Right lobe of liver (tissue), 6 donors: ENCODE measurements at regions not wholly inside any gene's neighbourhood (a gene's known extent, or its start where the extent isn't known, plus 50 kb on each side); places are given as distances from the start of the nearest gene placed in this dataset.
A peak's percentile ranks its signal among the peaks of the same experiment; 100 is the strongest.

Experiments used
- ATAC-seq, 4 donors: fragments of 200-7000 bp; cut with Tn5 transposase; one replicate each; pipeline ENCODE4 v1.9.1; 2020; ENCODE audit warnings: mild to moderate bottlenecking in 4 of 4, moderate library complexity in 4 of 4
- DNase-seq, 3 donors: peaks; one replicate each; pipeline ENCODE4 v3.0.0-alpha.2; 2020
- H3K27ac ChIP-seq, 3 donors: fragments of 200-600 bp; one replicate each; pipeline ENCODE4 v1.8.0; 2022
- H3K27me3 ChIP-seq, 2 donors: fragments of 200-600 bp; one replicate each; pipeline ENCODE4 v1.8.0; 2022
- H3K36me3 ChIP-seq, 4 donors: fragments of 200-600 bp; sonication (generic) in 1 of 4; one replicate each; pipeline versions ENCODE4 v1.5.1 to v1.8.0; 2017 to 2022; ENCODE audit warnings: control low read depth in 1 of 4
- H3K4me1 ChIP-seq, 4 donors: fragments of 200-600 bp; sonication (generic) in 1 of 4; one replicate each; pipeline versions ENCODE4 v1.5.1 to v1.8.0; 2017 to 2022; ENCODE audit warnings: control low read depth in 1 of 4
- H3K4me3 ChIP-seq, 3 donors: fragments of 200-600 bp; one replicate each; pipeline ENCODE4 v1.8.0; 2022
- H3K9me3 ChIP-seq, 4 donors: fragments of 200-600 bp; sonication (generic) in 1 of 4; one replicate each; pipeline versions ENCODE4 v1.5.1 to v1.8.0; 2017 to 2022; ENCODE audit warnings: control low read depth in 1 of 4
- CTCF ChIP-seq, 4 donors: fragments of 200-600 bp in 3 of 4; fragments of 450-650 bp in 1 of 4; IDR thresholded peaks; one replicate each; pipeline versions ENCODE4 v1.5.1 to v1.8.0; 2016 to 2022; ENCODE audit warnings: antibody characterized with exemption in 4 of 4, mild to moderate bottlenecking in 2 of 4
- POLR2A ChIP-seq: fragments of 450-650 bp; IDR thresholded peaks from one replicate; pipeline ENCODE4 v1.6.1; 2017; ENCODE audit warnings: antibody characterized with exemption, mild to moderate bottlenecking
- WGBS: methylation state at CpG from one replicate; pipeline ENCODE4 v1.1.6; 2018; ENCODE audit warnings: low coverage, low lambda C conversion rate; ENCODE audit not compliant: insufficient coverage; ENCODE audit errors: missing lambda C conversion rate; 5-methylcytosine and 5-hydroxymethylcytosine counted together
- intact Hi-C, 2 donors: fragments of 100-400 bp; cut with DNase I; formaldehyde crosslinking; loops; one replicate each; pipeline versions ENCODE4 v1.11.2 to v1.14.1; 2022
- donor health status: DM: no; HTN: yes; CAD: no.
- donor health status: DM: no; HTN: no; CAD: no.
- donor health status: DM: no; HTN: no; CAD: no.
- donor health status: DM: no; HTN: yes; CAD: no.
- donor health status: DM: no; HTN: yes; CAD: no.

DNA sequence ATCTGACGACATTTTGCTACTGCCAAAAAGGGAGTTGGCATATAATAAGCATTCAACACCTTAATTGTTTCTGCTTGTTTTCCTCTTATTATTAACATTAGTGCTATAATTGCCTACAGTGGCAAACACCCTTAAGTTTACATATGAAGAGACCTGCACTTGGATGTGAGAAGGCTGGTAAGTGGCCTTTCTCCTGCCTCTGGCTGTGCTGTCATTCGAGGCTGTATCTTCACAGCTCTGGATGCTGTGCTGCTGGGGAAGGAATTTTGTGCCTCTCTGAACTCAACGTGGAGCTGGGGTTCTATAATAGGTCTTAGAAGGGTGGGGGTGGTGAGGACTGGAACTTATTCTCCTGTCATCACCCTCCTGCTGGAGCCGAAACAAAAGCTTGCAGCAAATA, 385.9 kb downstream of the EMP1 start:
- H3K27ac ChIP-seq, result peak overlapping the region; percentile 43 to 75 (median 69)
- H3K9me3 ChIP-seq, result no peaks in the 10 kb centered on the region
- 11% methylated on average over 4 of the region's 4 CpGs for WGBS
- H3K36me3 ChIP-seq, result no peaks in the 10 kb centered on the region
- H3K4me1 ChIP-seq, result peaks cover 0 to 20% (median 3%) of the 10 kb centered on the region in 4 donors
- ATAC-seq (peak; percentile 39 to 54 (median 51)), DNase-seq (no peak)
- peak overlapping the region in 2 of 3 donors; percentile 39 to 45 for H3K4me3 ChIP-seq
- intact Hi-C loops, result no loop called here
- TF ChIP-seq CTCF (IDR thresholded peaks at IDR 0.05) (no peak), POLR2A (no peak)
- H3K27me3 ChIP-seq, result no peaks in the 10 kb centered on the region

DNA sequence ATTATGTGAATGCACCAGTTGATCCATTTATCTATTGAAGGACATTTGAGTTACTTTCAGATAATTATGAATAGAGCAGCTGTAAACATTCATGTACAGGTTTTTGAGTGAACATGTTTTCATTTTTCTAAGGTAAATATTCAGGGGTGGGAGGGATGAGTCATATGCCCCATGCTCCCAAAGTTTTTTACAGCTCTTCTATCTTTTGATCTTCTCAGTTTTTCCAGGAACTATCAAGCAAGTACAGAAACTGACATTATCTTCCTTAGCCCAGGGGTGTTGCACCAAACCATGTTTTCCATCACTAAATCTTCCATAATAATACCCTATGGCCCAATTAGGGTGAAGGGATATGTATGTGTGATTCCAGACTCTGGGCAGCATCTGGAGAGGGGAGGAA, 384.5 kb downstream of the EMP1 start:
- Histone ChIP-seq H3K27ac (peak overlapping the region in 1 of 3 donors; percentile 36), H3K27me3 (no peaks in the 10 kb centered on the region), H3K9me3 (no peaks in the 10 kb centered on the region), H3K4me1 (peaks cover 0 to 20% (median 3%) of the 10 kb centered on the region in 4 donors), H3K36me3 (no peaks in the 10 kb centered on the region), H3K4me3 (no peak overlapping the region)
- DNase-seq, result no peak
- no peak for ATAC-seq
- no peak for TF ChIP-seq CTCF (IDR thresholded peaks at IDR 0.05)
- TF ChIP-seq POLR2A, result no peak
- intact Hi-C loops, result no loop called here

GRCh38 chr12:13580206-13580605, 383.7 kb downstream of the EMP1 start:
- DNase-seq (no peak), ATAC-seq (no peak)
- no peaks in the 10 kb centered on the region for H3K36me3 ChIP-seq
- intact Hi-C loops, result no loop called here
- H3K27ac ChIP-seq, result no peak overlapping the region
- WGBS, result 88% methylated on average over 1 of the region's 1 CpG
- TF ChIP-seq POLR2A (no peak), CTCF (IDR thresholded peaks at IDR 0.05) (no peak)
- H3K9me3 ChIP-seq, result no peaks in the 10 kb centered on the region
- H3K27me3 ChIP-seq, result no peaks in the 10 kb centered on the region
- H3K4me1 ChIP-seq, result peaks cover 0 to 14% (median 3%) of the 10 kb centered on the region in 4 donors
- H3K4me3 ChIP-seq, result no peak overlapping the region

- WGBS, result 94% methylated on average over 3 of the region's 3 CpGs
- no peaks in the 10 kb centered on the region for H3K36me3 ChIP-seq
These were observed 380.5 kb downstream of the EMP1 start for GRCh38 chr12:13576935-13577500.

More at GRCh38 chr12:13576935-13577500, 380.5 kb downstream of the EMP1 start:
- no peaks in the 10 kb centered on the region for H3K27me3 ChIP-seq
- no peak overlapping the region for H3K4me3 ChIP-seq
- intact Hi-C loops, result no loop called here
- H3K4me1 ChIP-seq, result no peaks in the 10 kb centered on the region
- no peak overlapping the region for H3K27ac ChIP-seq
- no peak for DNase-seq
- no peaks in the 10 kb centered on the region for H3K9me3 ChIP-seq
- TF ChIP-seq POLR2A, result no peak
- no peak for TF ChIP-seq CTCF (IDR thresholded peaks at IDR 0.05)
- ATAC-seq, result no peak
